Thyroid gland (tissue), 4 donors: ENCODE measurements at regions not wholly inside any gene's neighbourhood (a gene's known extent, or its start where the extent isn't known, plus 50 kb on each side); places are given as distances from the start of the nearest gene placed in this dataset.

Experiments used
- DNase-seq, 2 donors: peaks; one replicate each; pipeline ENCODE4 v3.0.0-alpha.2; 2019
- H3K27ac ChIP-seq, 3 donors: fragments of 200-600 bp; sonication (generic); 1 replicate in 2 of 3; 2 replicates in 1 of 3; pipeline ENCODE4 v1.5.1; 2016 to 2019; ENCODE audit warnings: mild to moderate bottlenecking in 1 of 3, moderate library complexity in 1 of 3
- H3K27me3 ChIP-seq: fragments of 200-600 bp; sonication (generic); one replicate; pipeline ENCODE4 v1.5.1; 2019
- H3K36me3 ChIP-seq, 2 donors: fragments of 200-600 bp; sonication (generic); one replicate each; pipeline ENCODE4 v1.5.1; 2016 to 2019
- H3K4me1 ChIP-seq, 2 donors: fragments of 200-600 bp; sonication (generic); one replicate each; pipeline ENCODE4 v1.5.1; 2017 to 2019
- H3K4me3 ChIP-seq, 3 donors: fragments of 200-600 bp; sonication (generic); replicated peaks in 1 of 3; 1 replicate in 2 of 3; 2 replicates in 1 of 3; pipeline ENCODE4 v1.5.1; 2016; ENCODE audit warnings: mild to moderate bottlenecking in 1 of 3
- H3K9me3 ChIP-seq: fragments of 200-600 bp; sonication (generic); one replicate; pipeline ENCODE4 v1.5.1; 2017
- CTCF ChIP-seq, 6 experiments: fragments of 200-600 bp in 3 of 6; fragments of 450-650 bp in 3 of 6; sonication (generic) in 3 of 6; IDR thresholded peaks; one replicate each; pipeline ENCODE4 v1.5.1; 2016 to 2019; ENCODE audit warnings: antibody characterized with exemption in 6 of 6, mild to moderate bottlenecking in 2 of 6, inconsistent platforms in 1 of 6, moderate library complexity in 1 of 6
- POLR2A ChIP-seq, 2 donors: fragments of 450-650 bp; IDR thresholded peaks; one replicate each; pipeline ENCODE4 v1.6.1; 2017; ENCODE audit warnings: antibody characterized with exemption in 2 of 2, mild to moderate bottlenecking in 2 of 2, moderate library complexity in 1 of 2
- WGBS, 2 donors: methylation state at CpG; one replicate each; pipeline ENCODE4 v1.1.5; 2017; 5-methylcytosine and 5-hydroxymethylcytosine counted together
- intact Hi-C: fragments of 100-400 bp; cut with DNase I; formaldehyde crosslinking; loops from one replicate; pipeline ENCODE4 v1.15.1; 2023

- Histone ChIP-seq H3K4me3 (no peak overlapping the region), H3K4me1 (peaks cover 0 to 3% of the 10 kb centered on the region in 2 donors), H3K9me3 (no peaks in the 10 kb centered on the region), H3K27me3 (no peaks in the 10 kb centered on the region), H3K36me3 (no peaks in the 10 kb centered on the region), H3K27ac (no peak overlapping the region)
- WGBS, 2 donors = 21 to 50% methylated on average over 1 of the region's 1 CpG
- intact Hi-C loops = no loop called here
- no peak for DNase-seq
- TF ChIP-seq POLR2A (IDR thresholded peaks at IDR 0.05) = no peak
- no peak for TF ChIP-seq CTCF (IDR thresholded peaks at IDR 0.05)
Measured at GRCh38 chr15:81754078-81754477, 291.7 kb downstream of the MEX3B start.

- Histone ChIP-seq H3K4me1 (peaks cover 0 to 3% of the 10 kb centered on the region in 2 donors), H3K9me3 (no peaks in the 10 kb centered on the region), H3K27me3 (no peaks in the 10 kb centered on the region), H3K36me3 (no peaks in the 10 kb centered on the region), H3K4me3 (no peak overlapping the region), H3K27ac (no peak overlapping the region)
- intact Hi-C loops = no loop called here
- DNase-seq = no peak
- TF ChIP-seq POLR2A (IDR thresholded peaks at IDR 0.05) (no peak), CTCF (IDR thresholded peaks at IDR 0.05) (no peak)
- 63 to 70% methylated on average over 4 of the region's 4 CpGs for WGBS, 2 donors
Measured at GRCh38 chr15:81752974-81753373, 292.8 kb downstream of the MEX3B start.

- peak; percentile 40 to 42 for DNase-seq
- no peaks in the 10 kb centered on the region for H3K9me3 ChIP-seq
- WGBS, 2 donors = 31 to 54% methylated on average over 3 of the region's 3 CpGs
- H3K36me3 ChIP-seq = no peaks in the 10 kb centered on the region
- H3K27ac ChIP-seq = no peak overlapping the region
- no peak overlapping the region for H3K4me3 ChIP-seq
- peaks cover 0 to 3% of the 10 kb centered on the region in 2 donors for H3K4me1 ChIP-seq
- TF ChIP-seq CTCF (IDR thresholded peaks at IDR 0.05) = no peak
- TF ChIP-seq POLR2A (IDR thresholded peaks at IDR 0.05) = no peak
- intact Hi-C loops = no loop called here
- H3K27me3 ChIP-seq = no peaks in the 10 kb centered on the region
Measured at GRCh38 chr15:81752546-81752942, 293.3 kb downstream of the MEX3B start.

GRCh38 chr15:81751816-81752545 lies 293.8 kb downstream of the MEX3B start:
- no peak for DNase-seq
- Histone ChIP-seq H3K36me3 (no peaks in the 10 kb centered on the region), H3K27me3 (no peaks in the 10 kb centered on the region), H3K9me3 (no peaks in the 10 kb centered on the region), H3K4me3 (no peak overlapping the region), H3K27ac (no peak overlapping the region), H3K4me1 (peaks cover 0 to 3% of the 10 kb centered on the region in 2 donors)
- 48 to 53% methylated on average over 6 of the region's 6 CpGs for WGBS, 2 donors
- intact Hi-C loops = no loop called here
- TF ChIP-seq CTCF (IDR thresholded peaks at IDR 0.05) (no peak), POLR2A (IDR thresholded peaks at IDR 0.05) (no peak)

GRCh38 chr15:81751256-81751655 lies 294.6 kb downstream of the MEX3B start:
- no peak overlapping the region for H3K4me3 ChIP-seq
- no peaks in the 10 kb centered on the region for H3K9me3 ChIP-seq
- WGBS, 2 donors = 74 to 75% methylated on average over 7 of the region's 7 CpGs
- H3K4me1 ChIP-seq = peaks cover 0 to 3% of the 10 kb centered on the region in 2 donors
- no peak for DNase-seq
- no peak overlapping the region for H3K27ac ChIP-seq
- intact Hi-C loops = no loop called here
- no peak for TF ChIP-seq POLR2A (IDR thresholded peaks at IDR 0.05)
- TF ChIP-seq CTCF (IDR thresholded peaks at IDR 0.05) = no peak
- no peaks in the 10 kb centered on the region for H3K27me3 ChIP-seq
- H3K36me3 ChIP-seq = no peaks in the 10 kb centered on the region
